Uterus (tissue), 3 donors: ENCODE measurements at regions not wholly inside any gene's neighbourhood (a gene's known extent, or its start where the extent isn't known, plus 50 kb on each side); places are given as distances from the start of the nearest gene placed in this dataset.

ENCODE experiments used
- DNase-seq, 2 donors: peaks; one replicate each; pipeline ENCODE4 v3.0.0-alpha.2; 2019 to 2020
- H3K27ac ChIP-seq, 2 donors: fragments of 200-600 bp; sonication (generic); 1 replicate in 1 of 2; 2 replicates in 1 of 2; pipeline ENCODE4 v1.5.1; 2016 to 2018
- H3K27me3 ChIP-seq, 2 donors: fragments of 200-600 bp; sonication (generic); one replicate each; pipeline ENCODE4 v1.5.1; 2018 to 2019; ENCODE audit warnings: control low read depth in 1 of 2
- H3K36me3 ChIP-seq, 2 donors: fragments of 200-600 bp; sonication (generic); one replicate each; pipeline ENCODE4 v1.5.1; 2019; ENCODE audit warnings: control low read depth in 1 of 2
- H3K4me1 ChIP-seq, 2 donors: fragments of 200-600 bp; sonication (generic); one replicate each; pipeline ENCODE4 v1.5.1; 2018 to 2019; ENCODE audit warnings: control low read depth in 1 of 2
- H3K4me3 ChIP-seq, 2 donors: fragments of 200-600 bp; sonication (generic); 1 replicate in 1 of 2; 2 replicates in 1 of 2; pipeline ENCODE4 v1.5.1; 2018 to 2019; ENCODE audit warnings: mild to moderate bottlenecking in 1 of 2
- H3K9me3 ChIP-seq, 2 donors: fragments of 200-600 bp; sonication (generic); one replicate each; pipeline ENCODE4 v1.5.1; 2019; ENCODE audit warnings: control low read depth in 1 of 2
- POLR2A ChIP-seq, 2 donors: fragments of 450-650 bp; IDR thresholded peaks; one replicate each; pipeline ENCODE4 v1.6.1; 2016; ENCODE audit warnings: antibody characterized with exemption in 2 of 2, mild to moderate bottlenecking in 1 of 2, moderate library complexity in 1 of 2
- intact Hi-C: fragments of 100-400 bp; cut with DNase I; formaldehyde crosslinking; loops from one replicate; pipeline ENCODE4 v1.15.1; 2023; ENCODE audit warnings: low total_unique reads
- TF ChIP-seq, protein P1 (sequence below), 4 experiments: fragments of 200-600 bp in 2 of 4; fragments of 450-650 bp in 2 of 4; sonication (generic) in 2 of 4; IDR thresholded peaks; one replicate each; pipeline ENCODE4 v1.5.1; 2016 to 2019; ENCODE audit warnings: antibody characterized with exemption in 4 of 4, mild to moderate bottlenecking in 2 of 4, moderate library complexity in 1 of 4
- donor health status: DM: yes; HTN: yes; CAD: no.

DNA sequence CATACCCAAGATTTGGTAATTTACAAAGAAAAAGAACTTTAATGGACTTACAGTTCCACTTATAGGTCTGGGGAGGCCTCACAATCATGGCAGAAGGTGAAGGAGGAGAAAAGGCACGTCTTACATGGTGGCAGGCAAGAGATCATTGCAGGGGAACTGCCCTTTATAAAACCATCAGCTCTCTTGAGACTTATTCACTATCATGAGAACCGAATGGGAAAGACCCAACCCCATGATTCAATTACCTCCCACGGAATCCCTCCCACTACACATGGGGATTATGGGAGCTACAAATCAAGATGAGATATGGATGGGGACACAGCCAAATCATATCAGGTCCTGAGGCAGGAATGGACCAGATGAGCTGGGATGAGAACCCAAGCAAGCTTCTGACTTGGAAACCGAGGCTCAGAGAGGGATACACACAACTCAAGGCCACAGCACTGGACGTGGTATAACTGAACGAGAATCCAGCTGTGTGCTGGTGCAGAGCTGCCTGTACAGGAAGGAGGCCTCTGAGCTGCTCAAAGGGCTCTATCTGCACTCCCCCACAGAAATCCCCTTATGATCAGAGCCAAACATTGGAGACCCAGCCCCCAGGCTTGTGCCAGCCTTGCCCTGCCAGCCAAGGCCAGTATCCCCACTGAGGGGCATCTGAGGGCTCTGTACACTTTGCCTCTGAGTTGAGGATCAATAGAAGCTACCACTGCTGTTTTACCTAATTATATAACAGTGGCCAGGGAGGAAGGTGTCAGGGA lies 137.8 kb downstream of the CEBPB start:
- H3K36me3 ChIP-seq = no peaks in the 10 kb centered on the region
- no peak overlapping the region for H3K27ac ChIP-seq
- DNase-seq = no peak
- intact Hi-C loops = no loop called here
- TF ChIP-seq POLR2A (IDR thresholded peaks at IDR 0.05) = no peak
- TF ChIP-seq, protein P1, sequence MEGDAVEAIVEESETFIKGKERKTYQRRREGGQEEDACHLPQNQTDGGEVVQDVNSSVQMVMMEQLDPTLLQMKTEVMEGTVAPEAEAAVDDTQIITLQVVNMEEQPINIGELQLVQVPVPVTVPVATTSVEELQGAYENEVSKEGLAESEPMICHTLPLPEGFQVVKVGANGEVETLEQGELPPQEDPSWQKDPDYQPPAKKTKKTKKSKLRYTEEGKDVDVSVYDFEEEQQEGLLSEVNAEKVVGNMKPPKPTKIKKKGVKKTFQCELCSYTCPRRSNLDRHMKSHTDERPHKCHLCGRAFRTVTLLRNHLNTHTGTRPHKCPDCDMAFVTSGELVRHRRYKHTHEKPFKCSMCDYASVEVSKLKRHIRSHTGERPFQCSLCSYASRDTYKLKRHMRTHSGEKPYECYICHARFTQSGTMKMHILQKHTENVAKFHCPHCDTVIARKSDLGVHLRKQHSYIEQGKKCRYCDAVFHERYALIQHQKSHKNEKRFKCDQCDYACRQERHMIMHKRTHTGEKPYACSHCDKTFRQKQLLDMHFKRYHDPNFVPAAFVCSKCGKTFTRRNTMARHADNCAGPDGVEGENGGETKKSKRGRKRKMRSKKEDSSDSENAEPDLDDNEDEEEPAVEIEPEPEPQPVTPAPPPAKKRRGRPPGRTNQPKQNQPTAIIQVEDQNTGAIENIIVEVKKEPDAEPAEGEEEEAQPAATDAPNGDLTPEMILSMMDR (IDR thresholded peaks at IDR 0.05) = no peak
- no peaks in the 10 kb centered on the region for H3K4me1 ChIP-seq
- no peak overlapping the region for H3K4me3 ChIP-seq
- H3K9me3 ChIP-seq = no peaks in the 10 kb centered on the region
- H3K27me3 ChIP-seq = no peaks in the 10 kb centered on the region

DNA sequence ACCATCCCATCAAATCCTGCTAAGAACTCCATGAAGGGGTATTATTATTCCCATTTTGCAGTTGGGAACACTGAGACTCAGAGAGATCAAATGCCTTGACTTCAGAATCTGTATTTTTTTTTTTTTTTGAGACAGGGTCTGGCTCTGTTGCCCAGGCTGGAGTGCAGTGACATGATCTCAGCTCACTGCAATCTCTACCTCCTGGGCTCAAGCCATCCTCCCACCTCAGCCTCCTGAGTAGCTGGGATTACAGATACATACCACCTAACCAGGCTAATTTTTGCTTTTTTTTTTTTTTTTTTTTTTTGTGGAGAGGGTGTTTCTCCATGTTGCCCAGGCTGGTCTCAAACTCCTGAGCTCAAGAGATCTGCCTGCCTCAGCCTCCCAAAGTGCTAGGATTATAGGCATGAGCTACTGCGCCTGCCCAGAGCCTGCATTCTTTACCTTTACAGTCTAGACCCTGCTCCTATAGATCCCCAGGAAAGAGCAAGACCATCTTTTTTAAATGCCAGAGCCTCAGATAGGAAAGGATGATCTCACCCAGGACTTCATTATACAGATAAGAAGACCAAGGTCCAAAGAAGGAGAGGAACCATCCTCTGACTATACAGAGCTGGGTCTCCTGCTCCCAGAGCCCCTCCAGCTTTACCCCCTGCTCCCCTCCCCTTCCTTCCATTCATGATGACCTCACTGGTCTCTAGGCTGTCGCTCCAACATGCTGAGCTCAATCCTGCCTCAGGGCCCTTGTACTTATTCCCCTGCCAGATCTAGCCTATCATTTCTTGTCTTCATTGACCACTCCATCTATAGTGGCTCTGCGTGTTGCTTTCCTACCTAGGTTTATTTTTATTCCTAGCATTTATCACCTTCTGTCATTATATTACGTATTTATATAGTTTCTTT lies 138.6 kb downstream of the CEBPB start:
- no peak overlapping the region for H3K27ac ChIP-seq
- no peak for DNase-seq
- H3K27me3 ChIP-seq = no peaks in the 10 kb centered on the region
- H3K4me1 ChIP-seq = no peaks in the 10 kb centered on the region
- intact Hi-C loops = no loop called here
- H3K36me3 ChIP-seq = no peaks in the 10 kb centered on the region
- TF ChIP-seq POLR2A (IDR thresholded peaks at IDR 0.05) = no peak
- TF ChIP-seq, protein P1 (IDR thresholded peaks at IDR 0.05) = no peak
- no peak overlapping the region for H3K4me3 ChIP-seq
- H3K9me3 ChIP-seq = no peaks in the 10 kb centered on the region

DNA sequence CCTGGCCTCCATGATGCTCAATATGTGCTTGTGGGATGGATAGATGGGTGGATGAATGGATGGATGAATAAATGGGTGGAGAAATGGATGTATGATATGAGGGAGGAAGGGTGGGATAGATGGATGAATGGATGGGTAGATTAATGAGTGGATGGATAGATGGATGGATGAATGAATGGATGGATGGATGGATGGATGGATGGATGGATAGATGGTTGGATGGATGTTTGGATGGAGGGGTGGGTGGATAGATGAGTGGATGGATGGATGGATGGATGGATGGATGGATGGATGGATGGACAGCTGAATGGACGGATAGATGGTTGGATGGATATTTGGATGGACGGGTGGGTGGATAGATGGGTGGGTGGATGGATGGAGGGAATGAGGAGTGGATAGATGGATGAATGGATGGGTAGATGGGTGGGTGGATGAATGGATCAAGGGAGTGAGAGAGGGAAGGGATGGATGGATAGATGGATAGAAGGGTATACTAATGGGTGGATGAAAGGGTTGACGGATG lies 139.4 kb downstream of the CEBPB start:
- Histone ChIP-seq H3K27ac (no peak overlapping the region), H3K27me3 (no peaks in the 10 kb centered on the region), H3K4me1 (no peaks in the 10 kb centered on the region), H3K9me3 (no peaks in the 10 kb centered on the region), H3K36me3 (no peaks in the 10 kb centered on the region), H3K4me3 (no peak overlapping the region)
- intact Hi-C loops = no loop called here
- DNase-seq = no peak
- TF ChIP-seq, protein P1 (IDR thresholded peaks at IDR 0.05) = no peak
- TF ChIP-seq POLR2A (IDR thresholded peaks at IDR 0.05) = no peak

DNA sequence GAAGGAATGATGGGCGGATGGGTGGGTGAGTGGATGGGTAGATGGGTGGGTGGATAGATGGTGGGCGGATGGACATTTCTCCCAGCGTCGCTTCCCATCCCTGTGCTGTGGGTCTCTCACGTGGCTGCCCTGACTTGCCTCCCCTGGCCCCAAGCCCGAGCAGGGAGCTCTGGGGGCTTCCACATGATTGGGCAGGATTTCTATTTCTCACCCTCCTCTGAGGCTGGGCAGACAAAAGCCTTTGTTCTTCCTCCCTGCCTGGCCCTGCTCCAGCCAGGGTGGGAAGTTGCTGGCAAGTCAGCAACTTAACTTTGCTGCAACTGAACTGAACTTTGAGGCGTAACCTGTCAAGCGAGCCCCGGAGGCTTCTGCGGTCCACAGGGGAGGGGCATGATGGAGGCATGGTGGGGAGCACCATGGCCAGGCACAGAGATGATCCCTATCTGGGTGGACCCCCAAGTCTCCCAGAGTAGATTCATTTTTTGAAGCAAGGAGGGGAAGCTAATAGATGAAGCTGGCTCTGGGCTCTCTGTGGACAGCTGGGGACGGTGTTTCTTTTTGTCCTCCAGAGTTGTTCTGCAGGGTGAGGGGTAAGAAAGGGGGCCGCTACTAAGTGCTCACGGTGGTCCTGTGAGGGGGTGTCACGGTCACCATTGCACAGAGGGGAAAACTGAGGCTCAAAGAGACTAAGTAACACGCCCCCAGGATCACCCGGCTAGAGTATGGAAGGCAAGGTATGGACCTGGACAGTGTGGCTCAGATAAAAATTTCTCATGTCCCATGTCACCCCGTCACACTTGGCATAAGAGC lies 140.1 kb downstream of the CEBPB start:
- Histone ChIP-seq H3K9me3 (no peaks in the 10 kb centered on the region), H3K27ac (no peak overlapping the region), H3K4me1 (no peaks in the 10 kb centered on the region), H3K4me3 (no peak overlapping the region), H3K27me3 (no peaks in the 10 kb centered on the region), H3K36me3 (no peaks in the 10 kb centered on the region)
- TF ChIP-seq, protein P1 (IDR thresholded peaks at IDR 0.05) = no peak
- no peak for TF ChIP-seq POLR2A (IDR thresholded peaks at IDR 0.05)
- no peak for DNase-seq
- intact Hi-C loops = no loop called here
